GM18867 (cell line): ENCODE measurements at regions not wholly inside any gene's neighbourhood (a gene's known extent, or its start where the extent isn't known, plus 50 kb on each side); places are given as distances from the start of the nearest gene placed in this dataset.
A peak's percentile ranks its signal among the peaks of the same experiment; 100 is the strongest.
"Not testable (repeated sequence)": the region's sequence is repeated elsewhere in the genome, so short reads cannot be mapped to it uniquely, and the experiment has no call there.

Experiments
- ATAC-seq: cut with Tn5 transposase; IDR thresholded peaks from one replicate; pipeline ENCODE4 v1.9.1; 2021; ENCODE audit warnings: mild to moderate bottlenecking, moderate library complexity; ENCODE audit not compliant: unreplicated experiment

DNA sequence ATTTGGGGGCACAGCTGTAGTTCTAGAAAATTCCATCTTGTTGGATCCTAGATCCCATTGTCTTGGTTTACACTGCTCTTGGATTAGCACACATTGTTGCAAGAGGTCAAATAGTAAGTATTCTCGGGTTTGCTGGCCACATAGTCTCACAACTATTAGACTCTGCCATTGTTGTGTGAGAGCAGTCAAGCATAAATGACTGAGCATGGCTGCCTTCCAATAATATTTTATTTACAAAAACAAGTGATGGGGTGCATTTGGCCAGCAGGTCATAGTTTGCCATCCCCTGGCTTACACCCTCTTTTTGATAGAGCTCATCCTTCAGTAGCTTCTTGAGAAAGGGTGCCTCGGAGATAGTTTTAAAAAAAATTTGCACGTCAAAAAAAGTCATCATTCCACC lies 77.9 kb upstream of the ALX4 start:
- ATAC-seq: no peak

DNA sequence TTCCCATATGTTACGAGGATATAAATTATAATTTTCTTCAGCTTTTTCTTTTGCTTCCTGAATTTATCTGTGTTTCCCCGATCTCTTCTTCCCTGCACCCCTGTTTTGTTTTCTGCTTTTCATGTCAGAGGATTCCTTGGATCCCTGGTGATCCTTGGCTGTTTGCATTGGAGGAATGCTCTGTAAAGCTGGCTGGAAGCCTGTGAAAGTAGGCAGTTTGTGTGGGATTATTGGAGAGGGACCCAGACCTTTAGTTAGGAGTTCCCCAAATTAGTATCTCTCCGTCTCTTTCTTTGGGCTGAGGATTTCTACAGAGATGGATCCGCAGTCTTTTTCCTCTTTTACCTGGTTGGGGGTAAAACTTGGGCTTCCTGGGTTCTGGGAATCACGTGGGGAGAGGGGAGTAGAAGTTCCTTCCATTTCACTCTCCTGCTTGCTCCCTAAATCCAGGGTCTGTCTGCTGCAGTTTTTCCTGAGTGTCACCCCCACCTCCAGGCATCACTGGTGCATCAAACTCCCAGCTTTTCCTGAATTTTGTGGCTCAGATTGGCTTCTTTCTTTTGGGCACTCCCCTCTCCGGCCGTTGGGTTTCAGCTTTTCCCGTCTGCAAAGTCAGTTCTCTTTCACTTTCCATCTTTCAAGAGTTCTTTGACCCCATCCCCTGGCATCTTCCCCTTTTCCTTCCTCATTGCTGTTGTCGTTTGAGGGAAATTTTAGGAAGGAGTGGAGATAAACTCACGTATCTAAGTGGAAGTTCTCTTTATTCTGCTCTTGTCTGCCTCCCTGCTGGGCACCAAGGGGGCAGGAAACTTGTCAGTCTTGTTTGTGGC lies 79.1 kb upstream of the ALX4 start:
- ATAC-seq: no peak

GRCh38 chr11:44389963-44390605 lies 80.1 kb upstream of the ALX4 start:
- no peak for ATAC-seq

DNA sequence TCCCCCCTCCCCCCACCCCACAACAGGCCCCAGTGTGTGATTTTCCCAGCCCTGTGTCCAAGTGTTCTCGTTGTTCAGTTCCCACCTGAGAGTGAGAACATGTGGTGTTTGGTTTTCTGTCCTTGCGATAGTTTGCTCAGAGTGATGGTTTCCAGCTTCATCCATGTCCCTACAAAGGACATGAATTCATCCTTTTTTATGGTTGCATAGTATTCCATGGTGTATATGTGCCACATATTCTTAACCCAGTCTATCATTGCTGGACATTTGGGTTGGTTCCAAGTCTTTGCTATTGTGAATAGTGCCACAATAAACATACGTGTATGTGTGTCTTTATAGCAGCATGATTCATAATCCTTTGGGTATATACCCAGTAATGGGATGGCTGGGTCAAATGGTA lies 81.1 kb upstream of the ALX4 start:
- not testable (repeated sequence) for ATAC-seq

GRCh38 chr11:44396746-44397145 lies 86.8 kb upstream of the ALX4 start:
- ATAC-seq: not testable (repeated sequence)

DNA sequence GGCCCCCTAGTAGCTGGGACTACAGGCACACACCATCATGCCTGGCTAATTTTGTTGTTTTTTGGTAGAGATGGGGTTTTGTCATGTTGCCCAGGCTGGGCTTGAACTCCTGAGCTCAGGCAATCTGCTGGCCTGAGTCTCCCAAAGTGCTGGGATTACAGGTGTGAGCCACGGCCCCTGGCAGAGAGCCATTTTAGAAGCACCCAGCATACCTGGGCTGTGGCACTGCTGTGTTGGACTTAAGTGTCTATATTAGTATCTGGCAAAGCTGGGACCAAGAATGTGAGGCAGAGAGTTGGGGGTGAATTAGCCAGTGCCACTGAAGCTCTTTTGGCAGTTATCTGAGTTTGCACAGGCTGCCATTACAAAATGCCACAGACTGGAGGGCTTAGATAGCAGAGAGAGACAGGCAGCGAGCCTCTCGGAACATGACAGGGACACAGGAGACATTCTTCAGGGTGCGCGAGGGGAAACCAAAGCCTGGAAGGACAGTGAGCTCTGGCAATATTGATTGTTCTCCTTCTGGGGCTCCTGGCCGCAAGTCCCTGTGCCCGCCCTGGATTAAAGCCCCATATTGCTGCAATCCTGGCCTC lies 87.7 kb upstream of the ALX4 start:
- ATAC-seq: no peak

DNA sequence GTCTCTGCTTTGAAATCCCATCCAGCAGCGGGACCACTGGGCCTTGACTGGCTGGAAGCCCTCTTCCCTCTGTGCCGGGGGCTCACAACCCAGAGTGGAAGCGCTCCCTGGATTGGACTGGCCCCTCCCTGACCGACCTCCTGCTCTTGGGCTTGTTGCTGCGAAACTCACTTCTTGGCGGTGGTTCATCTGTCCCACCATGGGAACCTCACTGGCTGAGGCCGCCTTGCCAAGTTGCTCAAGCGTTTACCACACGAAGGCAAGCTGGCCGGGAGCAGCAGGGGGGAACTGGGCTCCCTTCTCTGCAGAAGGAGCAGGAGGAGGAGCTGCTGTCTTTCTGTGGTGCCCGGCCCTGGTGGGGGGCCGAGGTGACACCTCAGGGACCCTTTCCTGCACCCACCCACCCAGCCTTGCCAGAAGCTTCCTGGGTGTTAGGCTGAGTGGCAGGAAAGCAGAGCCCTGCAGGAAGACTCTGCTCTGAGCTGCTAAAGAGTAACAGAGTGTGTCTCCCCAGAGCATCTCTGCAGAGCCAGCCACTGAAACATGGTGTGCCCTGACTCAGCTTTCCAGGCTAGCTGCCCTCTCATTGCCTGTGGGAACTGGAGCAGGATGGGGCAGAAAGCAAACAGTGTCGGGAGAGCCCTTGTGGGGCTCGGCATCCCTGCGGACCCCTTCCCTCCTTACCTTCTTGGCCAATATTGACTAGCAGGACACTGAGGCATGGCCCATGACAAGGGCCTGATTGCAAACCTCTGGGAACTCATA lies 88.5 kb upstream of the ALX4 start:
- ATAC-seq: no peak

DNA sequence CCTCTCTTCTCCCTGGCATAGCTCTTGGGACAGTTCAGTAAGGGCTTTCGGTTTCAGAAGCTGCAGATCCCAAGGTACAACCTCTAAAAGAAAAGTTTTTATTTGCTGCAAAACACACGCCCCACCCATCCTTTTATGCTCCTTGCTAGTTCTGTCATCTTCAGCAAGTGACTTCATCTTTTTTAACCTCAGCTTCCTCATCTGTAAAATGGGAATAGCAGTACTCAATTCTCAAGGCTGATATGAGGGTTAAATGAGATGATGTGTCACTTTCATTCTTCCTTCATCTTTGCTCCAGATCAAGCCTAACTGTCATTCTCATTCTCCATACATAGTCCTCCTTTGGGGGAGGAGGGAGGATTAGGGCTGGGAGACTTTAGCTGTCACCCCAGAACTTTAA lies 90.0 kb upstream of the ALX4 start:
- ATAC-seq: no peak

DNA sequence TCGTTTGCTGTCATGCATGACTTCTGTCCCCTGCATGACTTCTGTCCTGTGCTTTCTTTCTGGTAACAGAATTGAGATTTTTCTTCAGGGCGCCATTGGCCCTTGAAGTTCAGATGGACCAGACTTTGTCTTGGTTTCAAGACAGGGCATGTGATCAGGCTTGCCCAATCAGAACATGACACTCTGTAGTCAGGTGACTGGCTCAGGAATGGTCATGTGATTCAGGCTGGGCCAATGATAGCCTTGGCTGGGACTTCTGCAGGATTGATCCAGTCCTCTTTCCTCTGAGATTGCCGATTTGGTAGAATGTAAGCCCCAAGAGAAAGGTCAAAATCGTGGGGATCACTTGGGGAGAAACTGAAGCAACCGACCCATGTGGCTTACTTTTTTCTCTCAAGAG lies 90.5 kb upstream of the ALX4 start:
- no peak for ATAC-seq

GRCh38 chr11:44402466-44403075 lies 92.6 kb upstream of the ALX4 start:
- ATAC-seq: no peak

DNA sequence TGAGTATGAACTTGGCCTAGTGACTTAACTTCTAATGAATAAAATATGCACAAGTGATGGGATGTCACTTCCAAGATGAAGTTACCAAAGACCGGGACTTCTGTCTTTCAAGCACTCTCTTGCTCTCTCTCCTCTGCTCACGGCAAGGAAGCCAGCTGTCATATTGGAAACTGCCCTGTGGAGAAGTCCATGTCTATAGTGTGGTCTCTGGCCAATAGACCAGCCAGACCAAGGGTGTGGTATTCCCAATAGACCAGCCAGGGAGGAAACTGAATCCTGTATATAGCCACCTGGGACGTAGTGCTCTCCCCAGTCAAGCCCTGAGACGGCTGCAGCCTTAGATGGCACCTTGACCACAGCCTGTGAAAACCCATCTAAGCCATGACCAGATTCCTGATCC lies 93.2 kb upstream of the ALX4 start:
- no peak for ATAC-seq

GRCh38 chr11:44403587-44404273 lies 93.8 kb upstream of the ALX4 start:
- no peak for ATAC-seq

GRCh38 chr11:44404301-44404700 lies 94.4 kb upstream of the ALX4 start:
- no peak for ATAC-seq

DNA sequence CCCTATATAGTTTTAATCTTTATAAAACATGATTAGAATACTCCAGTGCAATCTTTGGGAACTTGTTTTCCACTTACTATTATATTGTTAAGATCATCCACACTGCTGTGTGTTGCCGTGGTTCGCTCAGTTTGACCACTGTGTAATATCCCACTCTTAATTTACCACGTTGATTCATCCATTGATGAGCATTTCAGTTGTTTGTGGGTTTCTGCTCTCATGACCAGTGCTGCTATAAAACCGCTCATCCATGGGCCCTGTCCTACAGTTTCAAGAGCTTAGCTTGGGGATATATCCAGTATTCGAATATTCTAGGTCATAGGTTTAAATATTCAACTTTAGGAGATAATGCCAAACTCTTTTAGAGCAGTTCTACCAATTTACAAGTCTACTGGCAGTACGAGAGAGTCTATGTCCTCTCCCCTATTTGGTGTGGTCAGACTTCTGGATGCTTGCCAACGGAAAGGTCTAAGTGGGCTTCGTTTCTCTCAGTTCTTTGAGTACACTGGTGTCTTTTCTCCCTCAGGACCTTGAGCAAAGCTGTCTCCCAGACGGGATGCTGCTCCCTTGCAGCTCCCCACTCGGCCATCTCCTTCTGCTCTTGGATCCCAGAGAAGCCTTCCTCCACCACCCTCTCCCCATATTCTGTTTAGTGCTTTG lies 94.9 kb upstream of the ALX4 start:
- no peak for ATAC-seq

GRCh38 chr11:44407211-44407996 lies 97.5 kb upstream of the ALX4 start:
- no peak for ATAC-seq

GRCh38 chr11:44408141-44408540 lies 98.2 kb upstream of the ALX4 start:
- no peak for ATAC-seq

- no peak for ATAC-seq
Measured at GRCh38 chr11:44408711-44409470, 99.0 kb upstream of the ALX4 start.

GRCh38 chr11:44409558-44410236 lies 99.8 kb upstream of the ALX4 start:
- ATAC-seq: peak; percentile 69
